HG03432 (cell line): ENCODE measurements at regions not wholly inside any gene's neighbourhood (a gene's known extent, or its start where the extent isn't known, plus 50 kb on each side); places are given as distances from the start of the nearest gene placed in this dataset.

Experiments
- ATAC-seq: cut with Tn5 transposase; IDR thresholded peaks from one replicate; pipeline ENCODE4 v1.9.1; 2021; ENCODE audit warnings: mild to moderate bottlenecking, moderate library complexity; ENCODE audit not compliant: unreplicated experiment

DNA sequence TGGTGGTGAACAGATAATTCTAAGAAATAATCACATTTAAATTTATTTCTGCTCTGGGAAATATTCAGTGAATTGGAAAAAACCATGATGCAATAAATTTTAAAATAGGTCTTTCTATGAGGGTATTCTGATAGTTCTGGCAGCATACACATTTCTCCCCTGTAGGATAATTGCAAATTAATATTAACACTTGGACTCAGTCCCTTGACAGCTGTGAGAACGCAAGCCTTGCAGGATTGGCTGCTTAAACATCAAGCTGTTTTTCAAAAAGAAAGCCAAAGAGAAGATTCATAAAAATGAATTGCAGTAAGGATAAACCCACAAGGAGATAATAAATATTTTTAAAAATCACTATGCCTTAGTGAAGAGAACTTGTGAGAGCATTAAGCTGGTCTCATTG is 180.0 kb downstream of the MTRR start:
- no peak for ATAC-seq

DNA sequence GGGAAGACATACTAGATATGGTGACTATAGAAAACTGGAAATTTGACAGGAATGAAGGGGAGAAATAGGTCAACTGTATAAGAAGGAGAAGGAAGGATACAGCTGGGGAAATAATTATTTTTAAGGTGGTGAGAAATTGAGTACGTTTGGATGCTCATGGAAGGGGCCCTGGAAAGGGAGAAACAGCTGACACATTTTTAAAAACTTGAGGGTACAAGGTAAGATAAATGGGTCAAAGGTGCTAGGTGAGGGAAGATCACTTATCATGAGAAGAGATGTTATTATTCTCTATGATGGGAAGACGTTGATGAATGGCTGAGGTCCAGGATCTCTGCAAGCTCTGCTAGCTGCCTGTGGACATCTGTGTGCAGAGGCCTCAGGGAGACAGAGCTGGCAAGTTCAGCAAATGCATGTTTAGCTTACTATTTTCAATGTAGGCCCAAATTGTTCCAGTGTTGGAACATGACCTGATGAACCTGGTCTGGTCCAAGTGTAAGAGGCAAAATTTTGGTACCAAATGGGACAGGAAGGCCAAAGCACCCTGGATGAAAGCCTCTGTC is 181.7 kb downstream of the MTRR start:
- ATAC-seq, result no peak

GRCh38 chr5:8053270-8053669 is 184.3 kb downstream of the MTRR start:
- no peak for ATAC-seq

DNA sequence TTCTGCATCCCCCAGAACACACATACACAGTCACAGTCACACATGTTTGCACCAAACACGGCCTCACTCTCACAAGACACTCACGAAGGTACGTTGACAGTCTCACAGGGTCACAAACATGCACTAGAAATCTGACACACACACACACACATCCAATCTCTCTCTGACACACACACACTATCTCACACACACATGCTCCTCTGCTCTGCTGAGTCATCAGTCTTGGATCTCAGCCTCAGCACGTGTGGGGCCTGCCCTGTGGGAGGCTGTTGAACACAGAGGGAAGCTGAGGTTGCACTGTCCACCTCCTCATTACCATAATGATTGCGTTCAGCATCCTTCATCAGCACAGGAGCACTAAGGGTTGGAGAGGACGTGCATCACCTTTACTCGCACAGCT is 188.8 kb downstream of the MTRR start:
- no peak for ATAC-seq

DNA sequence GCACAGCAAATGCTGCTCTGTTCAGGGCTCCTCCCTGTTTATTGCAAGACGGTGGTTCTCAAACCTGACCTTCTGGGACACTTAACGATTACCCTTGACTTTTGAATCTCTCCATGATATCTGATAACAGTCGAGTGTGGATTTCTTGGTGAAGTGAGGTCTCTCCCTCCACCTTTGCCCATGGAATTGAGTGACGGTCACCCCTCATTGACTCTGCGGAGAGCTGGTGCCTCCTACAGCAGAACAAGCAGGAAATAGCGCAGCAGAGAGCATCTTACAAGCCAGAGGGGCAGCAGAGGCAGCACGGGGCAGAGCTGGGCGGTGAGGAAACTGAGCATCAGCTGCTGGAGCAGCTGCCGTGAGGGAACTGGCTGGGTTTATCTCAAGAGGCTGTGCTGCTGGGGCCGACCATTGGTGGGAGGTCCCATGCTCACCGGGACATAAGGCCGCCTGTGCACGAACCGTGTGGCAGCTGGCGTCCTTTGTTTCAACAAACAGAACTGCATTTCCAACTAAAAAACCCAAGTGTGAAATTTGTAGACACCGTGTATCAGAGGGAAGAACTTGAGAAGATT is 189.8 kb downstream of the MTRR start:
- no peak for ATAC-seq

DNA sequence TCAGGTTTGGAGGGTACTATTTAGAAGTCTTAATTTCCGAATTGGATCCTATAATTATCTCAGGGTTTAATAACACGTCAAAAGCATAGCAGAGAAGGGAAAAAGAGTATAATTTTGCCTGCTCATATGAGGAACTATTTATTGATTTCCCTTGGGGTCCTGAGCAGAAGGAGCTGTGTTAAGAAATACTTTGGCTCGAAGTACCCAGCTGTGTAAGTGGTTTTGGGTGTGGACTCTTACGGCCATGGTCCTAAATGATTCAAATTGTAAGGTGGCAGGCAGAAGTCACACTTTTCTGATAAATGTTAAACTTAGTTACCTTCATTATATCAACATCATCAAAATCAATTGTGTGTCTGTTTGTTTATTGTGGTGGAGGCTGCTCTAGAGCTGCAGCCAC is 190.4 kb downstream of the MTRR start:
- no peak for ATAC-seq

GRCh38 chr5:8060235-8060952 is 191.4 kb downstream of the MTRR start:
- no peak for ATAC-seq

DNA sequence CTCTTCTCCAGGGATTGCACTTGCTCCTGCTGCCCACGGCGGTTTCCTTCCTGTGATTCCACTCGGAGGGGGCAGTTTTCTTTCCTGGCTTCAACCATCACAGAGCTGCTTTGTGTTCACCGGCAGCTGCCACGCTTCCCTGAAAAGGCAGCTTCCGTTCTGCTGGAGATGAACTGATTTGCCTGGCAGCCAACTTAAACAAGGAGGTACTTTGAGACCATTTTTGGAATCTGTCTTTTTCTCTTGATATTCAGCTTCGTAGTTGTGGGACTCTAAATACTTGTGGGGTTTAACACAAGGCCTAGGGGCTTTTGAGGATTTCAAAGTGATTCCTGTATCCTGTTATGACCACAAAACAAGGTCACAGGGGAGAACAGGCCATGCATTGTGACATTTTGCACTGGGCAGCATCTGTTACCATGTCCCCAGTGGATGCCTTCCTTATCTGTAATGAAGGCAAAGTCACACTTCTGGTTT is 192.0 kb downstream of the MTRR start:
- ATAC-seq, result peak; percentile 46

DNA sequence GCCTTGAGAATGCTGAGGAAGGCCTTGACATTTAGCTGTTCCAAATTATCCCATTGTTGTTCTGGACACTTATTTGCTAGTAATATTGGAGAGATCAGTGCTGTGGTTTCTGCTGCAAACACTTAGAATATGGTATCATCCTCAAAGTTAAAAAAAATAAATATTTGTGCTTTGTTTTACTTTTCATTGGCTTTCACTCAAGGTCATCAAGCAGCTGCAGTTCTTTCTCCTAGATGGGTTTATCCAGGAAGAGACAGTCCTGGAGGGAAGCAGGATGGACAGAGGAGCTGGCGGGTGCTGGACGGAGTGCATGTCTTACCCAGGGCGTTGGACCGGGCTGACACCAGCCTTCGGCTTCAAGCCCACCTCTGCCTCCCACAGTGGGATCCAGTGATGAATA is 193.6 kb downstream of the MTRR start:
- ATAC-seq, result no peak

DNA sequence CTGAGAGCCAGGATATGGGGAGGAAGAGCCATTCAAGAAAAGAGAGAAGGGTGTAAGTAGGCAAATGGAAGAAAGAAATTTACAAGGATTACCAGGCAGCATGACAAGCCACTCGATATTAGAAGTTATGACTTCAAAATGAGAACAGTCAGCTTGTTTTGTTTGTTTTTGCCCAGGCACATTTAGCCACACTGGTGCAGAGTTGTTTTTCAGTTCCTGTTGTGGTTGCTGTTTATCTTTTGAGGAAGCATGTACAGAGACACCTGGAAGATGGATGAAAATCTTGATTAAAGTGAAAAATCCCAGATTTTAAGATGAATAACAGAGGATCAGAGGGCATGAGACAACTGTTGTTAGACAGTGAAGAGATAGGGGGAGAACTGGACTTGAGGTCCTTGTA is 199.1 kb downstream of the MTRR start:
- ATAC-seq, result no peak

- no peak for ATAC-seq
These were observed 201.2 kb downstream of the MTRR start for GRCh38 chr5:8070138-8070537.

GRCh38 chr5:8079056-8079455 is 210.1 kb downstream of the MTRR start:
- no peak for ATAC-seq

DNA sequence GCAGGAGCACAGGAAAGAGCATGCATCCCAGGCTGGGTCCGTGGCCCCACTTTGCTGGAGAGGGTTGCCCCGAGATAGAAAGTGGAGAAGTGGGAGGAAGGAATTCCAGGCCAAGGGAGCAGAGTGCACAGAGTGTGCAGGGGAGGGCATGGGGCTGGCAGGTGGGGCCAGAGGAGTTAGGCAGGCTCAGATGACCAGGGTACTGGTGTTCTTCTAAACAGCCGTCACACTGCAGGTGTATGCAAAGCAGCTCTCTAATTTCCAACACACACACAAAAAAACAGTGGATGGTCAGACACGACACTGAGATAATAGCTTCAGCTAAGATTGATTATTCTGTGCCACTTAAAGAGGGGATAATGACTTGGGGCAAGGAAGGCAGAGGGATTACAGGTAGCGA is 212.2 kb downstream of the MTRR start:
- no peak for ATAC-seq

DNA sequence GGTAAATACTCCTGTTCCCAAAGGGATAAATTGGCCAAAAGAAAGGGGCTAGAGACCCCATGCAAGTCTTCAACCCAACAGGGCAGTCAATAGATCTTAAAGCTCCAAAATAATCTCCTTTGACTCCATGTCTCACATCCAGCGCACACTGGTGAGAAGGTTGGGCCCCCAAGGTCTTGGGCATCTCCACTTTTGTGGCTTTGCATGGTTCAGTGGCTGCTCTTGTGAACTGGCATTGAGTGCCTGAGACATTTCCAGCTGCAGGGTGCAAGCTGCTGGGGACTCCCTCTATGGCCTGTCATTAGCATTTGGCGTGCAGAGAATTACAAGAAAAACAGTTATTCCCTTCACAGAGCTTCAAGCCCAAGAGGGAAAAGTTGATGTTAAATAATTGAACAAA is 224.7 kb downstream of the MTRR start:
- no peak for ATAC-seq

DNA sequence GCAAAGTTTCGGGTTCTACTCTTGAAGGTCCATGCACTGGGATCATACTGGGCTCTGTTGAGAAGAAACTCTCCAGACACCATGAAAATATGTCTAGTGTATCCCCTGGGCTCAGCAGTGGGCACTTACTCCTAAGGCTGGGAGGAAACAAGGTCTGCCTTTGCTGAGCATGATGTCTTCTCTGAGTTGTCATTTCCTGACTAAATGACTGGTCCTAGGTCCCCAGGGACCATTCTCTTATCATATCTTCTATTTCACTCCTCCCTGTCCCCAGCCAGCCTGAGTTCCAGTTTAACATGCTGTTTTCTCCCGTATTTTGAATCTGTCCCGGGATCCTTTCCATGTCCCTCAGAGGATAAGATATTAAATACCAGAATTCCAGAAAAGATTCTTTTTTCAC is 225.4 kb downstream of the MTRR start:
- ATAC-seq, result peak; percentile 62

GRCh38 chr5:8097146-8097545 is 228.2 kb downstream of the MTRR start:
- ATAC-seq, result no peak

- no peak for ATAC-seq
These were observed 229.1 kb downstream of the MTRR start for GRCh38 chr5:8098081-8098480.

DNA sequence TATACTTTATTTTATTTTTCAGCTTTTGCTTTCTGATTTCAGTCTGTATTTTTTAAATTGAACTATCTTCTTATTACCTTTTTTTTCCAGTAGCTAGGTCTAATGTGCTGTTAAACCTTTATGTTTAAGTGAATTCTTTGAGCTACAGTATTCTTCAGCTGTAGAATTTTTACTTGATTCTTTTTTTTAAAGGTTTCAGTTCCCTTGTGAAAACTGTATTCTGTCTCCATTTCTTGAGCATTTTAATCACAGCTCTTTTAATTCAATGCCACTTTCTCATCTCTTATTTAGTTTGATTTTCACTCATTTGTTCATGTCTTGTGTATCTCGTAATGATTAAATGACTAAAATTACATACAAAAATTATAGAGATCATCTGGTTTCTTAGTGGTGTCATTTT is 233.8 kb downstream of the MTRR start:
- ATAC-seq, result no peak

- no peak for ATAC-seq
These were observed 245.8 kb downstream of the MTRR start for GRCh38 chr5:8114597-8115266.

GRCh38 chr5:8123559-8123958 is 254.6 kb downstream of the MTRR start:
- no peak for ATAC-seq

DNA sequence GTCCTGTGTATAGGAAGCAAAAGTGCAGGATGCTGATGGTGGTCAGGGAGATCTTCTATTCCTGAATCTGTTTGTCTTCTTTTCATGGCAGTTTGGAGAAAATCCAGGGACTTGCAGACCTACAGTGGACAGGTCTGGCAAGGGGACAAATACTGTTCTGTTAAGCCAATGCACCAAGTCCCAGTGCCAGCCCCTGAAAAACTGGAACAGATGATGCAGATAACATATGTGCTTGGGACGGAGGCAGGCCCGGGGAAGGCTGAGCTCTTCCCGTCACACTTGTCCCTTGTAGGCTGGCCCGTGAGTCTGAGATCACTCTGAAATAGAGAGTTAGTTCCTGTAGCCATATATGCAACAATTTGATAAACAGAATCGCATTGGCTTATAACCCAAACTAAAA is 265.7 kb downstream of the MTRR start:
- ATAC-seq, result no peak

DNA sequence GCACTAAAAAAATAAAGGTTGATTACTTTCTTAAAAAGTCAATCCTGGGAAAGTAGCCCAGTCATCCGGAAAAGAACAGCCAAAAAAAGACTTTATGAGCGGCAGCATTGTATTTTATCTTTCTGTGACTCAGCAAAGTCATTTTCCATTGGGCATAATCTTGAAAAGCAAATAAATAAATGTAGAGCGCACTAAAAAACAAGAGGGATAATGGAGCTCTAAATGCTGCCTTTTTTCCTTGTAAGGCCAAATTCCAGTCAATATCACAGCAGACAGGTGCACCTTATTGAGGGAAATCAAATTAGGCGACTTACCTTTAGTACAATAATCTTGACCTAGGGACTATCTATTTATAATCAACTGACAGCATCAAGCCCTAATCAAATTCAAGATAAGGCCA is 266.8 kb downstream of the MTRR start:
- ATAC-seq, result no peak
